A673 (cell line): ENCODE measurements at regions not wholly inside any gene's neighbourhood (a gene's known extent, or its start where the extent isn't known, plus 50 kb on each side); places are given as distances from the start of the nearest gene placed in this dataset.

Experiments used
- BruUV-seq: library from RNA; stranded (reverse); fragments of 400-500 nt; replicated peaks from 2 replicates; lab custom pipeline; 2021; lab: Mats Ljungman, UMichigan
- CTCF ChIA-PET: fragments of 300-600 bp; sonication (Branson Sonifier 250); formaldehyde crosslinking; loops from one replicate; lab custom pipeline; 2022; ENCODE audit warnings: antibody characterized with exemption; lab: Charles Lee
- POLR2A ChIA-PET: fragments of 300-600 bp; sonication (Branson Sonifier 250); formaldehyde crosslinking; loops from one replicate; lab custom pipeline; 2022; ENCODE audit warnings: antibody characterized with exemption; ENCODE audit not compliant: low non-redundant PET; lab: Charles Lee
- DNase-seq: peaks from one replicate; pipeline ENCODE4 v3.0.0-alpha.2; 2015; ENCODE audit warnings: low spot score
- H3K27ac ChIP-seq: fragments of 200-600 bp; sonication (generic); 2 replicates; pipeline ENCODE4 v1.5.1; 2016; ENCODE audit warnings: mixed run types, low read depth, mild to moderate bottlenecking, mixed read lengths, antibody characterized with exemption, low read length; ENCODE audit not compliant: poor library complexity, severe bottlenecking
- H3K27me3 ChIP-seq: fragments of 200-600 bp; sonication (generic); replicated peaks from 2 replicates; pipeline ENCODE4 v1.6.1; 2017; ENCODE audit warnings: mixed run types, low read depth, mild to moderate bottlenecking, mixed read lengths, antibody characterized with exemption, low read length; ENCODE audit not compliant: insufficient read depth, poor library complexity
- H3K36me3 ChIP-seq: fragments of 200-600 bp; sonication (generic); 2 replicates; pipeline ENCODE4 v1.6.1; 2016; ENCODE audit warnings: mixed run types, mild to moderate bottlenecking, mixed read lengths, antibody characterized with exemption, low read length; ENCODE audit not compliant: insufficient read depth, poor library complexity, severe bottlenecking
- H3K4me1 ChIP-seq: fragments of 200-600 bp; sonication (generic); 2 replicates; pipeline ENCODE4 v1.6.1; 2017; ENCODE audit warnings: mixed run types, mild to moderate bottlenecking, mixed read lengths, antibody characterized with exemption, low read length; ENCODE audit not compliant: insufficient read depth, poor library complexity, severe bottlenecking
- H3K4me3 ChIP-seq: fragments of 200-600 bp; sonication (generic); 2 replicates; pipeline ENCODE4 v1.5.1; 2016; ENCODE audit warnings: low read depth, mixed run types, mild to moderate bottlenecking, mixed read lengths, low read length; ENCODE audit not compliant: poor library complexity, severe bottlenecking
- H3K9me3 ChIP-seq: fragments of 200-600 bp; sonication (generic); 2 replicates; pipeline ENCODE4 v1.6.1; 2016; ENCODE audit warnings: mixed run types, low read depth, mild to moderate bottlenecking, mixed read lengths, antibody characterized with exemption, low read length; ENCODE audit not compliant: poor library complexity, severe bottlenecking
- CTCF ChIP-seq: fragments of 300-800, 200-600 bp; sonication (generic); conservative IDR thresholded peaks from 2 replicates; pipeline ENCODE4 v1.5.1; 2017; ENCODE audit warnings: low read depth, mild to moderate bottlenecking, antibody characterized with exemption, low read length, moderate library complexity, mixed read lengths
- EZH2 ChIP-seq: fragments of 200-600 bp; sonication (generic); IDR thresholded peaks from 2 replicates; pipeline ENCODE4 v1.6.1; 2017; ENCODE audit warnings: borderline replicate concordance, low read depth, mild to moderate bottlenecking, mixed read lengths, antibody characterized with exemption, low read length; ENCODE audit not compliant: poor library complexity, severe bottlenecking
- intact Hi-C: fragments of 100-400 bp; cut with micrococcal nuclease; formaldehyde crosslinking; loops from one replicate; pipeline ENCODE4 v1.10.0; 2022; ENCODE audit not compliant: unreplicated experiment

- intact Hi-C loops: loop anchor here (10.0 kb wide), 1 partner anchor 55 kb away; no protein-coding TSS in a partner anchor
- no peak for TF ChIP-seq EZH2
- TF ChIP-seq CTCF: no peak
- POLR2A ChIA-PET: no interaction called here
- DNase-seq: no peak
- H3K9me3 ChIP-seq: no peaks in the 10 kb centered on the region
- H3K36me3 ChIP-seq: no peaks in the 10 kb centered on the region
- H3K27ac ChIP-seq: no peak overlapping the region
- BruUV-seq: no TSS peak
- no peak overlapping the region for H3K4me3 ChIP-seq
- CTCF ChIA-PET: no interaction called here
- H3K4me1 ChIP-seq: no peaks in the 10 kb centered on the region
- no peaks in the 10 kb centered on the region for H3K27me3 ChIP-seq
These were observed 363.4 kb upstream of the DPH6 start for GRCh38 chr15:35909414-35909813.

GRCh38 chr15:35910227-35910626 lies 364.3 kb upstream of the DPH6 start:
- Histone ChIP-seq H3K36me3 (no peaks in the 10 kb centered on the region), H3K27ac (no peak overlapping the region), H3K4me3 (no peak overlapping the region), H3K27me3 (no peaks in the 10 kb centered on the region), H3K4me1 (no peaks in the 10 kb centered on the region), H3K9me3 (no peaks in the 10 kb centered on the region)
- DNase-seq: no peak
- no TSS peak for BruUV-seq
- ChIA-PET CTCF (no interaction called here), POLR2A (no interaction called here)
- intact Hi-C loops: loop anchor here (10.0 kb wide), 1 partner anchor 385 kb away; no protein-coding TSS in a partner anchor
- TF ChIP-seq CTCF: no peak
- TF ChIP-seq EZH2: no peak

- intact Hi-C loops: loop anchor here (10.0 kb wide), 1 partner anchor 386 kb away; no protein-coding TSS in a partner anchor
- Histone ChIP-seq H3K27me3 (no peaks in the 10 kb centered on the region), H3K36me3 (no peaks in the 10 kb centered on the region), H3K4me1 (no peaks in the 10 kb centered on the region), H3K9me3 (no peaks in the 10 kb centered on the region), H3K27ac (no peak overlapping the region), H3K4me3 (no peak overlapping the region)
- ChIA-PET POLR2A (interaction anchor here (0.8 kb wide), 1 partner anchor 146 kb away, joined by 3 read pairs; no protein-coding TSS in a partner anchor), CTCF (interaction anchor here (1.5 kb wide), 1 partner anchor 160 kb away, joined by 11 read pairs; no protein-coding TSS in a partner anchor)
- DNase-seq: no peak
- BruUV-seq: no TSS peak
- TF ChIP-seq EZH2 (no peak), CTCF (no peak)
These were observed 365.2 kb upstream of the DPH6 start for GRCh38 chr15:35911052-35911777.
